Activated CD8-positive, alpha-beta T cell treated with anti-CD3 and anti-CD28 coated beads, Interleukin-2, amount 10 ng/mL, durations not matched to agents 7 days and 5 days (primary cell): ENCODE measurements at regions not wholly inside any gene's neighbourhood (a gene's known extent, or its start where the extent isn't known, plus 50 kb on each side); places are given as distances from the start of the nearest gene placed in this dataset.
"Not testable (repeated sequence)": the region's sequence is repeated elsewhere in the genome, so short reads cannot be mapped to it uniquely, and the experiment has no call there.

Source experiments
- ATAC-seq: fragments of 150-1000 bp; cut with Tn5 transposase; one replicate; pipeline ENCODE4 v1.10.0; 2021; ENCODE audit warnings: moderate library complexity
- CTCF ChIA-PET: fragments of 350-600 bp; sonication (Branson Sonifier 250); formaldehyde crosslinking; loops from one replicate; lab custom pipeline; 2021; ENCODE audit warnings: antibody characterized with exemption; lab: Charles Lee
- POLR2A ChIA-PET: fragments of 350-600 bp; sonication (Branson Sonifier 250); formaldehyde crosslinking; loops from one replicate; lab custom pipeline; 2021; ENCODE audit warnings: antibody characterized with exemption; lab: Charles Lee
- DNase-seq: peaks from one replicate; pipeline ENCODE4 v3.0.0-alpha.2; 2020
- H3K27ac Mint-ChIP-seq: one replicate; pipeline ENCODE4 v1.8.0; 2021; ENCODE audit warnings: mild to moderate bottlenecking, mixed read lengths
- H3K27me3 Mint-ChIP-seq: one replicate; pipeline ENCODE4 v1.8.0; 2021; ENCODE audit warnings: low read depth, mixed read lengths
- H3K36me3 Mint-ChIP-seq: one replicate; pipeline ENCODE4 v1.8.0; 2021; ENCODE audit warnings: low read depth, mixed read lengths
- H3K4me1 Mint-ChIP-seq: one replicate; pipeline ENCODE4 v1.8.0; 2021; ENCODE audit warnings: low read depth, mixed read lengths
- H3K4me3 Mint-ChIP-seq: one replicate; pipeline ENCODE4 v1.8.0; 2021; ENCODE audit warnings: mild to moderate bottlenecking, mixed read lengths
- H3K9me3 Mint-ChIP-seq: one replicate; pipeline ENCODE4 v1.8.0; 2022; ENCODE audit warnings: mixed read lengths; ENCODE audit not compliant: insufficient read depth

DNA sequence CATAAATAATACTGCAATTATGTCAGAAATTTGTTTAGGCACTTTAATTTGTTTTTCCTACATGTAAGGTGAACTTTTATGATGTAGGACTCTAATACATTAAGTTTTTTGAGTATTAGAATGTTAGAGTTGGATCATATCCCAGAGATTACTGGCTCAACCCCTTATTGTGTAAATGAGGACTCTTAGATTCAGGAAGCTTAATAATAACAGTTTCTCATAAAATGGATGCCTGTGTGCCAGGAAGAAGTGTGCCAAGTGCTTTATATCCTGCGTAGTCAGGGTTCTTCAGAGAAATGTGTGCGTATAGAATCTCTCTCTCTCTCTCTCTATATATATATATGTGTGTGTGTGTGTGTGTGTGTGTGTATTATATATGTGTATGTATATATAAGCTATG is 388.5 kb downstream of the CAAP1 start:
- Mint-ChIP-seq H3K9me3 (peaks cover 5% of the 10 kb centered on the region), H3K27ac (no peak overlapping the region), H3K27me3 (no peaks in the 10 kb centered on the region), H3K36me3 (no peaks in the 10 kb centered on the region), H3K4me3 (no peak overlapping the region), H3K4me1 (no peaks in the 10 kb centered on the region)
- ATAC-seq (no peak), DNase-seq (no peak)
- POLR2A ChIA-PET: no interaction called here
- CTCF ChIA-PET: no interaction called here

DNA sequence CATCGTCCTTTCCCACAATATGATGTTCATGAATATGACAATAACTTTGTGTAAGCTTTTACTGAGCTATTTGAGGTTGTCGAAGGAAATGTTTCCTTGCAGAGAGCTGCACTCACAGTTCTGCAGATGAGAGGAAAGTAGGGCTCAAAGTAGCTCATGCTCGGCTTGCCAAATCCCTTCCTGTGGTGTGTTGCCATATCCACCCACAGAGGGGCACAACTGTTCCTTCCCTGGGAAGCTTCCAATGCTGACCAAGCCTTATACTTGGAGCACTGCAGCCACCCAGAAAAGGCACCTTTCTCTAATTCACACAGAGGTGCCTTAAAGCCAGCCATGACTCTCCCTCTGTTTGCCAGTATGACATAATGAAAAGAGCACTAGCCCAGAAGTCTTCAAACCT is 390.3 kb downstream of the CAAP1 start:
- CTCF ChIA-PET: no interaction called here
- ATAC-seq (no peak), DNase-seq (no peak)
- Mint-ChIP-seq H3K27ac (no peak overlapping the region), H3K4me3 (no peak overlapping the region), H3K36me3 (no peaks in the 10 kb centered on the region), H3K4me1 (no peaks in the 10 kb centered on the region), H3K27me3 (no peaks in the 10 kb centered on the region), H3K9me3 (peaks cover 11% of the 10 kb centered on the region)
- POLR2A ChIA-PET: no interaction called here

- H3K36me3 Mint-ChIP-seq: no peaks in the 10 kb centered on the region
- CTCF ChIA-PET: no interaction called here
- H3K27me3 Mint-ChIP-seq: no peaks in the 10 kb centered on the region
- ATAC-seq (no peak), DNase-seq (no peak)
- POLR2A ChIA-PET: no interaction called here
- H3K4me3 Mint-ChIP-seq: no peak overlapping the region
- H3K27ac Mint-ChIP-seq: no peak overlapping the region
- H3K9me3 Mint-ChIP-seq: peaks cover 11% of the 10 kb centered on the region
- no peaks in the 10 kb centered on the region for H3K4me1 Mint-ChIP-seq
Measured at GRCh38 chr9:26500471-26500870, 392.1 kb downstream of the CAAP1 start.

- DNase-seq, POLR2A ChIA-PET, H3K36me3 Mint-ChIP-seq, H3K27ac Mint-ChIP-seq, H3K27me3 Mint-ChIP-seq, ATAC-seq, CTCF ChIA-PET, H3K4me3 Mint-ChIP-seq, H3K4me1 Mint-ChIP-seq: not testable (repeated sequence)
- H3K9me3 Mint-ChIP-seq: peaks cover 10% of the 10 kb centered on the region
Measured at GRCh38 chr9:26492608-26493521, 399.7 kb downstream of the CAAP1 start.

- CTCF ChIA-PET, H3K27me3 Mint-ChIP-seq, POLR2A ChIA-PET, H3K9me3 Mint-ChIP-seq, H3K4me1 Mint-ChIP-seq, H3K36me3 Mint-ChIP-seq, H3K4me3 Mint-ChIP-seq, DNase-seq, ATAC-seq, H3K27ac Mint-ChIP-seq: not testable (repeated sequence)
Measured at GRCh38 chr9:26491922-26492607, 400.5 kb downstream of the CAAP1 start.

- no peak overlapping the region for H3K4me3 Mint-ChIP-seq
- no peak overlapping the region for H3K27ac Mint-ChIP-seq
- H3K9me3 Mint-ChIP-seq: peaks cover 13% of the 10 kb centered on the region
- CTCF ChIA-PET: no interaction called here
- DNase-seq (no peak), ATAC-seq (no peak)
- H3K27me3 Mint-ChIP-seq: no peaks in the 10 kb centered on the region
- POLR2A ChIA-PET: no interaction called here
- H3K36me3 Mint-ChIP-seq: no peaks in the 10 kb centered on the region
- no peaks in the 10 kb centered on the region for H3K4me1 Mint-ChIP-seq
Measured at GRCh38 chr9:26483991-26484390, 408.6 kb downstream of the CAAP1 start.

DNA sequence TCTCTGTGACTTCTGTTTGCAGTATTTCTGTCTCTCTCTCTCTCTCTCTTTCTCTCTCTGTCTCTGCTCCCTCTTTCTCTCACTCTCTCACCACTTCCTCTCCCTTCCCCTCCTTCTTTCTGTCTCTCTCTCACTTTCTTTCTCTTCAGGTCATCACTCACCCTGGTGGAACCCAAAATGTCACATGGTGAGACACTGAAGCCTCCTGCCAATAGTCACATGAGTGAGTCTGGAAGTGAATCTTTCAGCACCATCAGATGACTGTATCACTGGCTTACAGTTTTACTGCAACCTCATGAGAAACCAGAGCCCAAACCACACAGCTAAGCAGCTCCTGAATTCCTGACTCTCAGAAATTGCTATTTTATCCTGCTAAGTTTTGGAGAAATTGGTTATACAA is 414.6 kb downstream of the CAAP1 start:
- ATAC-seq (no peak), DNase-seq (no peak)
- H3K27ac Mint-ChIP-seq: no peak overlapping the region
- peaks cover 5% of the 10 kb centered on the region for H3K9me3 Mint-ChIP-seq
- no peaks in the 10 kb centered on the region for H3K27me3 Mint-ChIP-seq
- H3K4me1 Mint-ChIP-seq: no peaks in the 10 kb centered on the region
- POLR2A ChIA-PET: no interaction called here
- CTCF ChIA-PET: no interaction called here
- no peak overlapping the region for H3K4me3 Mint-ChIP-seq
- no peaks in the 10 kb centered on the region for H3K36me3 Mint-ChIP-seq

- Mint-ChIP-seq H3K27ac (no peak overlapping the region), H3K4me3 (no peak overlapping the region), H3K4me1 (no peaks in the 10 kb centered on the region), H3K27me3 (no peaks in the 10 kb centered on the region), H3K9me3 (peaks cover 11% of the 10 kb centered on the region), H3K36me3 (no peaks in the 10 kb centered on the region)
- ChIA-PET CTCF (no interaction called here), POLR2A (no interaction called here)
- DNase-seq (no peak), ATAC-seq (no peak)
Measured at GRCh38 chr9:26471261-26471660, 421.3 kb downstream of the CAAP1 start.

- ATAC-seq (no peak), DNase-seq (no peak)
- Mint-ChIP-seq H3K27ac (no peak overlapping the region), H3K27me3 (no peaks in the 10 kb centered on the region), H3K4me3 (no peak overlapping the region), H3K9me3 (peaks cover 7% of the 10 kb centered on the region), H3K4me1 (no peaks in the 10 kb centered on the region), H3K36me3 (no peaks in the 10 kb centered on the region)
- ChIA-PET CTCF (no interaction called here), POLR2A (no interaction called here)
Measured at GRCh38 chr9:26470284-26470683, 422.3 kb downstream of the CAAP1 start.

DNA sequence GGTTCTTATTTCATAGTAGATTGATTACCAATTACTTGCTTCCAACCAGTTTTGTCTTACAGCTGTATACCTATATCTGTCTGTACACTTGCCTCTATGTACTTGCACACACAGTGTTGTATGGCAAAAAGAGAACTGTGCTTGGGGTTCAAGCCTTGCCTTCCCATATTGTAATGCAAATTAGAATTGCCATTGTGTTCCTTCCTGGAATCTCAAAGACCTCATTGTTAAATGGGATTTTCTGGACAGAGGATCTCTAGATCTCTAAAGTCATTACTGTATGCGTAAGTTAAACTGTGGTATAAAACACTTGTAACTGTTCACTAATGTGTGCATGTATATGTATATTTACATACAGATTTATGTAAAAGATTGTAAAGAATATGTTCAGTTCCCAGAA is 428.8 kb downstream of the CAAP1 start:
- CTCF ChIA-PET: no interaction called here
- H3K4me1 Mint-ChIP-seq: no peaks in the 10 kb centered on the region
- no peak overlapping the region for H3K27ac Mint-ChIP-seq
- no peak overlapping the region for H3K4me3 Mint-ChIP-seq
- DNase-seq: no peak
- no peaks in the 10 kb centered on the region for H3K36me3 Mint-ChIP-seq
- H3K9me3 Mint-ChIP-seq: peaks cover 5% of the 10 kb centered on the region
- POLR2A ChIA-PET: no interaction called here
- no peak for ATAC-seq
- H3K27me3 Mint-ChIP-seq: no peaks in the 10 kb centered on the region

DNA sequence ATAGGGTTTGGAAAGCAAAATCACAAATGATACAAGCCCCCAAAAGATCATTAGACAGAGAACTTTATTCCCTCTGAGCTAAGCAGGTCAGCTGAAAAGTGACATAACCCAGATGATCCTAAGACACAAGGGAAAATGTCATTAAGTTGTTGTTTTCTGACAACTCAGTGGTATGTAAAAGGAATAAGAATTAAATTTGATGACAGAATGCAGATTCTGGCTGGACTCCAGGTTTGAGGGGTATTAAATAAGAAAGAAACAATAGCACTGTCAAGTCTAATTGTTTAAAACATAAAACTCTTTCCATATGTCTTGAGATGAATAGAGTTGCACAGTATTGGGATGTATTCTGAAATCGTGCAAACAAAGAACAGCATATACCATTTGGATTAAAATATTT is 429.9 kb downstream of the CAAP1 start:
- POLR2A ChIA-PET: no interaction called here
- H3K27me3 Mint-ChIP-seq: no peaks in the 10 kb centered on the region

GRCh38 chr9:26462213-26462612 is 430.4 kb downstream of the CAAP1 start:
- Mint-ChIP-seq H3K27me3 (no peaks in the 10 kb centered on the region), H3K4me1 (no peaks in the 10 kb centered on the region), H3K4me3 (no peak overlapping the region), H3K9me3 (peaks cover 3% of the 10 kb centered on the region), H3K36me3 (no peaks in the 10 kb centered on the region), H3K27ac (no peak overlapping the region)
- no peak for ATAC-seq
- ChIA-PET POLR2A (no interaction called here), CTCF (no interaction called here)
- no peak for DNase-seq

More for the DNA sequence above, 429.9 kb downstream of the CAAP1 start:
- ATAC-seq (no peak), DNase-seq (no peak)
- Mint-ChIP-seq H3K4me1 (no peaks in the 10 kb centered on the region), H3K36me3 (no peaks in the 10 kb centered on the region), H3K4me3 (no peak overlapping the region), H3K9me3 (peaks cover 5% of the 10 kb centered on the region), H3K27ac (no peak overlapping the region)
- CTCF ChIA-PET: no interaction called here
